HCT116 (cell line): ENCODE measurements at regions not wholly inside any gene's neighbourhood (a gene's known extent, or its start where the extent isn't known, plus 50 kb on each side); places are given as distances from the start of the nearest gene placed in this dataset.

ENCODE experiments used
- ATAC-seq: fragments of 200-7000 bp; cut with Tn5 transposase; 2 replicates; pipeline ENCODE4 v1.9.1; 2020; ENCODE audit warnings: mild to moderate bottlenecking, moderate library complexity
- BruUV-seq: library from RNA; stranded (reverse); fragments of 400-500 nt; replicated peaks from 2 replicates; lab custom pipeline; 2021; lab: Mats Ljungman, UMichigan
- CTCF ChIA-PET: fragments of 300-600 bp; sonication (Branson Sonifier 250); formaldehyde crosslinking; loops from one replicate; lab custom pipeline; 2021; ENCODE audit warnings: antibody characterized with exemption; lab: Charles Lee
- POLR2A ChIA-PET: fragments of 300-600, 350-600 bp; sonication (Branson Sonifier 250); formaldehyde crosslinking; loops from one replicate; lab custom pipeline; 2021; ENCODE audit warnings: antibody characterized with exemption; lab: Charles Lee
- RAD21 ChIA-PET, 2 experiments: fragments of 300-600 bp; sonication (Branson Sonifier 250); formaldehyde crosslinking; loops; one replicate each; lab custom pipeline; 2023; ENCODE audit warnings: low total read pairs in 2 of 2; ENCODE audit not compliant: uncharacterized antibody in 2 of 2, unreplicated experiment in 2 of 2, low non-redundant PET in 1 of 2; lab: Charles Lee
- DNase-seq: peaks from one replicate; pipeline ENCODE4 v3.0.0-alpha.2; 2010; ENCODE audit warnings: low read depth, low spot score
- H2AFZ ChIP-seq: fragments of 200-600 bp; shearing (Covaris generic), sonication (generic); 2 replicates; pipeline ENCODE4 v1.6.1; 2017; ENCODE audit warnings: low read depth, mixed run types, mixed read lengths, antibody characterized with exemption, low read length; ENCODE audit not compliant: poor library complexity, severe bottlenecking
- H3K27ac ChIP-seq: 2 replicates; pipeline ENCODE4 v1.5.1; 2012; ENCODE audit warnings: low read depth, low read length
- H3K27me3 ChIP-seq: fragments of 200-600 bp; sonication (generic); 2 replicates; pipeline ENCODE4 v1.6.1; 2016; ENCODE audit warnings: mixed run types, low read length, mixed read lengths; ENCODE audit not compliant: insufficient read depth
- H3K36me3 ChIP-seq, 2 experiments: fragments of 200-500 bp in 1 of 2; fragments of 200-600 bp in 1 of 2; sonication (Bioruptor generic) in 1 of 2; sonication (generic) in 1 of 2; 2 replicates each; pipeline versions ENCODE4 v1.5.1 to v1.6.1; 2014 to 2016; ENCODE audit warnings: low read length in 2 of 2, inconsistent platforms in 1 of 2, mixed read lengths in 1 of 2, mixed run types in 1 of 2; ENCODE audit not compliant: insufficient read depth in 2 of 2, control insufficient read depth in 1 of 2
- H3K4me1 ChIP-seq, 2 experiments: fragments of 200-600 bp in 1 of 2; sonication (generic) in 1 of 2; 2 replicates each; pipeline versions ENCODE4 v1.5.1 to v1.6.1; 2012 to 2017; ENCODE audit warnings: low read length in 2 of 2, inconsistent platforms in 1 of 2, mild to moderate bottlenecking in 1 of 2, mixed read lengths in 1 of 2, mixed run types in 1 of 2, moderate library complexity in 1 of 2; ENCODE audit not compliant: insufficient read depth in 2 of 2, control insufficient read depth in 1 of 2
- H3K4me2 ChIP-seq: fragments of 200-600 bp; sonication (generic); 2 replicates; pipeline ENCODE4 v1.6.1; 2017; ENCODE audit warnings: mixed run types, low read length, mixed read lengths
- H3K4me3 ChIP-seq, 2 experiments: fragments of 200-600 bp in 1 of 2; sonication (generic) in 1 of 2; replicated peaks in 1 of 2; 2 replicates each; pipeline ENCODE4 v1.5.1; 2011 to 2016; ENCODE audit warnings: low read length in 2 of 2, control low read depth in 1 of 2, low read depth in 1 of 2, mild to moderate bottlenecking in 1 of 2, mixed read lengths in 1 of 2, mixed run types in 1 of 2
- H3K79me2 ChIP-seq: fragments of 200-600 bp; sonication (generic); 2 replicates; pipeline ENCODE4 v1.6.1; 2017; ENCODE audit warnings: mild to moderate bottlenecking, mixed run types, low read length, moderate library complexity, mixed read lengths; ENCODE audit not compliant: insufficient read depth
- H3K9ac ChIP-seq: fragments of 200-600 bp; sonication (generic); 2 replicates; pipeline ENCODE4 v1.6.1; 2016; ENCODE audit warnings: low read length, mixed read lengths
- H3K9me2 ChIP-seq: fragments of 200-600 bp; sonication (generic), shearing (Covaris generic); 2 replicates; pipeline ENCODE4 v1.6.1; 2017; ENCODE audit warnings: mixed run types, mild to moderate bottlenecking, moderate library complexity; ENCODE audit not compliant: insufficient read depth
- H3K9me3 ChIP-seq, 2 experiments: fragments of 200-500 bp in 1 of 2; fragments of 200-600 bp in 1 of 2; sonication (Bioruptor generic) in 1 of 2; sonication (generic) in 1 of 2; 2 replicates each; pipeline ENCODE4 v1.6.1; 2014 to 2017; ENCODE audit warnings: low read length in 2 of 2, mixed read lengths in 2 of 2, inconsistent platforms in 1 of 2, low read depth in 1 of 2, mild to moderate bottlenecking in 1 of 2, mixed run types in 1 of 2, moderate library complexity in 1 of 2; ENCODE audit not compliant: control insufficient read depth in 1 of 2, insufficient read depth in 1 of 2
- H4K20me1 ChIP-seq: fragments of 200-600 bp; sonication (generic), shearing (Covaris generic); 2 replicates; pipeline ENCODE4 v1.6.1; 2017; ENCODE audit warnings: mixed run types, mild to moderate bottlenecking, moderate library complexity; ENCODE audit not compliant: insufficient read depth
- CEBPB ChIP-seq: IDR thresholded peaks from 2 replicates; pipeline ENCODE4 v1.6.1; 2012; ENCODE audit warnings: low read depth
- EGR1 ChIP-seq: IDR thresholded peaks from 2 replicates; pipeline ENCODE4 v1.6.1; 2012; ENCODE audit warnings: low read depth
- ELF1 ChIP-seq: IDR thresholded peaks from 2 replicates; pipeline ENCODE4 v1.6.1; 2012; ENCODE audit warnings: low read depth, borderline replicate concordance
- EZH2 ChIP-seq: fragments of 200-600 bp; sonication (generic); IDR thresholded peaks from 2 replicates; pipeline ENCODE4 v1.6.1; 2017; ENCODE audit warnings: antibody characterized with exemption, mixed run types
- EZH2phosphoT487 ChIP-seq: fragments of 200-600 bp; IDR thresholded peaks from 2 replicates; pipeline ENCODE4 v1.6.1; 2018; ENCODE audit warnings: antibody characterized with exemption, borderline replicate concordance
- FOSL1 ChIP-seq: IDR thresholded peaks from 2 replicates; pipeline ENCODE4 v1.6.1; 2012; ENCODE audit warnings: low read depth
- POLR2A ChIP-seq: IDR thresholded peaks from 2 replicates; pipeline ENCODE4 v1.7.0; 2011; ENCODE audit warnings: borderline replicate concordance; ENCODE audit not compliant: insufficient read depth, insufficient read length; ENCODE audit errors: extremely low read depth
- POLR2AphosphoS5 ChIP-seq: IDR thresholded peaks from 2 replicates; pipeline ENCODE4 v1.6.1; 2011; ENCODE audit warnings: mild to moderate bottlenecking, low read depth, low read length, moderate library complexity
- RAD21 ChIP-seq: IDR thresholded peaks from 2 replicates; pipeline ENCODE4 v1.6.1; 2012; ENCODE audit warnings: low read depth, mild to moderate bottlenecking
- SRF ChIP-seq: IDR thresholded peaks from 2 replicates; pipeline ENCODE4 v1.6.1; 2012; ENCODE audit warnings: low read depth
- YY1 ChIP-seq: IDR thresholded peaks from 2 replicates; pipeline ENCODE4 v1.6.1; 2011; ENCODE audit warnings: low read length, low read depth, moderate library complexity, mild to moderate bottlenecking; ENCODE audit not compliant: insufficient replicate concordance; ENCODE audit errors: extremely low read depth
- ZFX ChIP-seq: fragments of 450-650 bp; IDR thresholded peaks from 2 replicates; pipeline ENCODE4 v1.6.1; 2017
- ZNF274 ChIP-seq: fragments of 200-500 bp; sonication (Bioruptor generic); IDR thresholded peaks from 2 replicates; pipeline ENCODE4 v1.6.1; 2014; ENCODE audit warnings: mild to moderate bottlenecking, low read depth, low read length, inconsistent platforms
- intact Hi-C: fragments of 100-400 bp; cut with micrococcal nuclease; formaldehyde crosslinking; loops from 2 replicates; pipeline ENCODE4 v1.10.0; 2022
- TF ChIP-seq, protein P1 (sequence below), 3 experiments: fragments of 200-600 bp in 1 of 3; sonication (generic) in 1 of 3; IDR thresholded peaks in 2 of 3; conservative IDR thresholded peaks in 1 of 3; 2 replicates each; pipeline ENCODE4 v1.5.1; 2012 to 2017; ENCODE audit warnings: low read depth in 2 of 3, low read length in 2 of 3, antibody characterized with exemption in 1 of 3, borderline replicate concordance in 1 of 3, control low read depth in 1 of 3, mild to moderate bottlenecking in 1 of 3, mixed read lengths in 1 of 3, mixed run types in 1 of 3, moderate library complexity in 1 of 3; ENCODE audit not compliant: insufficient read depth in 1 of 3
- TF ChIP-seq, protein P2 (sequence below): IDR thresholded peaks from 2 replicates; pipeline ENCODE4 v1.6.1; 2011; ENCODE audit warnings: mild to moderate bottlenecking, low read length, moderate library complexity; ENCODE audit not compliant: insufficient replicate concordance; ENCODE audit errors: extremely low read depth
- TF ChIP-seq, protein P3 (sequence below): IDR thresholded peaks from 2 replicates; pipeline ENCODE4 v1.6.1; 2012; ENCODE audit warnings: low read depth
- TF ChIP-seq, protein P4 (sequence below): IDR thresholded peaks from 2 replicates; pipeline ENCODE4 v1.6.1; 2012
- TF ChIP-seq, protein P5 (sequence below): IDR thresholded peaks from 2 replicates; pipeline ENCODE4 v1.6.1; 2012

DNA sequence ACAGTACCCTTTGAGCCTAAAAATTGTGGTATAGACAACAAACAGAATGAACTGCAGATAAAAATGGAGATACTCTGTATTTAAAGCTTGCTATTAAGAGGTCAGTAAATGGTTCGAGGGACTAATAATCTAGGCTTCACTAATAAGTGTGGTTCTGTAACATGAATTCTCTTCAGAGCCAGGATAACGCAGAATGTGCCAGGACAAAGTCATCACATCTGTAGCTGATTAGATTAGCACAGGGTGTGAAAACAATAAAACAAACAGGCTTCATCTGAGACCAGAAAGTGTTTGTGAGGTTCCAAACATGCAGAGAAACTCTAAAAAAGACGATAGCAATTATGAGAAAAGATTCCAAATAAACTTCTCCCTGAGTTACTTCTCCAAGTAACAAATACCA, 89.1 kb upstream of the LUZP2 start:
- Histone ChIP-seq H3K4me3 (no peak overlapping the region), H3K9ac (no peak overlapping the region), H2AFZ (no peak overlapping the region), H3K36me3 (no peaks in the 10 kb centered on the region), H3K4me2 (no peak overlapping the region), H3K27ac (no peak overlapping the region), H3K4me1 (no peaks in the 10 kb centered on the region), H4K20me1 (no peaks in the 10 kb centered on the region), H3K9me3 (peaks cover 3 to 13% of the 10 kb centered on the region in 2 experiments; a peak in 2 of 4 replicates), H3K79me2 (no peaks in the 10 kb centered on the region), H3K27me3 (no peaks in the 10 kb centered on the region), H3K9me2 (no peaks in the 10 kb centered on the region)
- ChIA-PET RAD21 (no interaction called here), CTCF (no interaction called here), POLR2A (no interaction called here)
- no peak for TF ChIP-seq POLR2A
- no peak for TF ChIP-seq ZNF274
- TF ChIP-seq, protein P1, sequence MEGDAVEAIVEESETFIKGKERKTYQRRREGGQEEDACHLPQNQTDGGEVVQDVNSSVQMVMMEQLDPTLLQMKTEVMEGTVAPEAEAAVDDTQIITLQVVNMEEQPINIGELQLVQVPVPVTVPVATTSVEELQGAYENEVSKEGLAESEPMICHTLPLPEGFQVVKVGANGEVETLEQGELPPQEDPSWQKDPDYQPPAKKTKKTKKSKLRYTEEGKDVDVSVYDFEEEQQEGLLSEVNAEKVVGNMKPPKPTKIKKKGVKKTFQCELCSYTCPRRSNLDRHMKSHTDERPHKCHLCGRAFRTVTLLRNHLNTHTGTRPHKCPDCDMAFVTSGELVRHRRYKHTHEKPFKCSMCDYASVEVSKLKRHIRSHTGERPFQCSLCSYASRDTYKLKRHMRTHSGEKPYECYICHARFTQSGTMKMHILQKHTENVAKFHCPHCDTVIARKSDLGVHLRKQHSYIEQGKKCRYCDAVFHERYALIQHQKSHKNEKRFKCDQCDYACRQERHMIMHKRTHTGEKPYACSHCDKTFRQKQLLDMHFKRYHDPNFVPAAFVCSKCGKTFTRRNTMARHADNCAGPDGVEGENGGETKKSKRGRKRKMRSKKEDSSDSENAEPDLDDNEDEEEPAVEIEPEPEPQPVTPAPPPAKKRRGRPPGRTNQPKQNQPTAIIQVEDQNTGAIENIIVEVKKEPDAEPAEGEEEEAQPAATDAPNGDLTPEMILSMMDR (IDR thresholded peaks at IDR 0.05 in 2 of 3, conservative IDR thresholded peaks at IDR 0.05 in 1 of 3; ENCODE audit: borderline replicate concordance in 1 of 3, insufficient read depth in 1 of 3, low read depth in 2 of 3, low read length in 2 of 3) = no peak
- TF ChIP-seq RAD21 = no peak
- TF ChIP-seq, protein P2, sequence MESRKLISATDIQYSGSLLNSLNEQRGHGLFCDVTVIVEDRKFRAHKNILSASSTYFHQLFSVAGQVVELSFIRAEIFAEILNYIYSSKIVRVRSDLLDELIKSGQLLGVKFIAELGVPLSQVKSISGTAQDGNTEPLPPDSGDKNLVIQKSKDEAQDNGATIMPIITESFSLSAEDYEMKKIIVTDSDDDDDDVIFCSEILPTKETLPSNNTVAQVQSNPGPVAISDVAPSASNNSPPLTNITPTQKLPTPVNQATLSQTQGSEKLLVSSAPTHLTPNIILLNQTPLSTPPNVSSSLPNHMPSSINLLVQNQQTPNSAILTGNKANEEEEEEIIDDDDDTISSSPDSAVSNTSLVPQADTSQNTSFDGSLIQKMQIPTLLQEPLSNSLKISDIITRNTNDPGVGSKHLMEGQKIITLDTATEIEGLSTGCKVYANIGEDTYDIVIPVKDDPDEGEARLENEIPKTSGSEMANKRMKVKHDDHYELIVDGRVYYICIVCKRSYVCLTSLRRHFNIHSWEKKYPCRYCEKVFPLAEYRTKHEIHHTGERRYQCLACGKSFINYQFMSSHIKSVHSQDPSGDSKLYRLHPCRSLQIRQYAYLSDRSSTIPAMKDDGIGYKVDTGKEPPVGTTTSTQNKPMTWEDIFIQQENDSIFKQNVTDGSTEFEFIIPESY = no peak
- TF ChIP-seq ELF1 = no peak
- TF ChIP-seq FOSL1 = no peak
- TF ChIP-seq EGR1 = no peak
- TF ChIP-seq YY1 = no peak
- TF ChIP-seq, protein P3, sequence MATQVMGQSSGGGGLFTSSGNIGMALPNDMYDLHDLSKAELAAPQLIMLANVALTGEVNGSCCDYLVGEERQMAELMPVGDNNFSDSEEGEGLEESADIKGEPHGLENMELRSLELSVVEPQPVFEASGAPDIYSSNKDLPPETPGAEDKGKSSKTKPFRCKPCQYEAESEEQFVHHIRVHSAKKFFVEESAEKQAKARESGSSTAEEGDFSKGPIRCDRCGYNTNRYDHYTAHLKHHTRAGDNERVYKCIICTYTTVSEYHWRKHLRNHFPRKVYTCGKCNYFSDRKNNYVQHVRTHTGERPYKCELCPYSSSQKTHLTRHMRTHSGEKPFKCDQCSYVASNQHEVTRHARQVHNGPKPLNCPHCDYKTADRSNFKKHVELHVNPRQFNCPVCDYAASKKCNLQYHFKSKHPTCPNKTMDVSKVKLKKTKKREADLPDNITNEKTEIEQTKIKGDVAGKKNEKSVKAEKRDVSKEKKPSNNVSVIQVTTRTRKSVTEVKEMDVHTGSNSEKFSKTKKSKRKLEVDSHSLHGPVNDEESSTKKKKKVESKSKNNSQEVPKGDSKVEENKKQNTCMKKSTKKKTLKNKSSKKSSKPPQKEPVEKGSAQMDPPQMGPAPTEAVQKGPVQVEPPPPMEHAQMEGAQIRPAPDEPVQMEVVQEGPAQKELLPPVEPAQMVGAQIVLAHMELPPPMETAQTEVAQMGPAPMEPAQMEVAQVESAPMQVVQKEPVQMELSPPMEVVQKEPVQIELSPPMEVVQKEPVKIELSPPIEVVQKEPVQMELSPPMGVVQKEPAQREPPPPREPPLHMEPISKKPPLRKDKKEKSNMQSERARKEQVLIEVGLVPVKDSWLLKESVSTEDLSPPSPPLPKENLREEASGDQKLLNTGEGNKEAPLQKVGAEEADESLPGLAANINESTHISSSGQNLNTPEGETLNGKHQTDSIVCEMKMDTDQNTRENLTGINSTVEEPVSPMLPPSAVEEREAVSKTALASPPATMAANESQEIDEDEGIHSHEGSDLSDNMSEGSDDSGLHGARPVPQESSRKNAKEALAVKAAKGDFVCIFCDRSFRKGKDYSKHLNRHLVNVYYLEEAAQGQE = no peak
- TF ChIP-seq POLR2AphosphoS5 = no peak
- TF ChIP-seq, protein P4, sequence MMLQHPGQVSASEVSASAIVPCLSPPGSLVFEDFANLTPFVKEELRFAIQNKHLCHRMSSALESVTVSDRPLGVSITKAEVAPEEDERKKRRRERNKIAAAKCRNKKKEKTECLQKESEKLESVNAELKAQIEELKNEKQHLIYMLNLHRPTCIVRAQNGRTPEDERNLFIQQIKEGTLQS = no peak
- no peak for TF ChIP-seq EZH2phosphoT487
- TF ChIP-seq SRF = no peak
- no peak for TF ChIP-seq ZFX
- TF ChIP-seq EZH2 = no peak
- TF ChIP-seq CEBPB = no peak
- TF ChIP-seq, protein P5, sequence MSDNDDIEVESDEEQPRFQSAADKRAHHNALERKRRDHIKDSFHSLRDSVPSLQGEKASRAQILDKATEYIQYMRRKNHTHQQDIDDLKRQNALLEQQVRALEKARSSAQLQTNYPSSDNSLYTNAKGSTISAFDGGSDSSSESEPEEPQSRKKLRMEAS = no peak
- ATAC-seq (no peak), DNase-seq (no peak)
- no TSS peak for BruUV-seq
- intact Hi-C loops = no loop called here
